Left ventricle myocardium inferior (tissue), 1 donor: ENCODE measurements at regions not wholly inside any gene's neighbourhood (a gene's known extent, or its start where the extent isn't known, plus 50 kb on each side); places are given as distances from the start of the nearest gene placed in this dataset.
"Not testable (repeated sequence)": the region's sequence is repeated elsewhere in the genome, so short reads cannot be mapped to it uniquely, and the experiment has no call there.

Experiments used
- DNase-seq: peaks from one replicate; pipeline ENCODE4 v3.0.0-alpha.2; 2020
- H3K27ac ChIP-seq: fragments of 200-600 bp; replicated peaks from 2 replicates; pipeline ENCODE4 v1.8.0; 2021
- H3K27me3 ChIP-seq: fragments of 200-600 bp; 2 replicates; pipeline ENCODE4 v1.8.0; 2021; ENCODE audit warnings: low read depth
- H3K36me3 ChIP-seq: fragments of 200-600 bp; 2 replicates; pipeline ENCODE4 v1.8.0; 2021
- H3K4me1 ChIP-seq: fragments of 200-600 bp; 2 replicates; pipeline ENCODE4 v1.8.0; 2021
- H3K4me3 ChIP-seq: fragments of 200-600 bp; 2 replicates; pipeline ENCODE4 v1.8.0; 2021; ENCODE audit warnings: mild to moderate bottlenecking, moderate library complexity
- H3K9me3 ChIP-seq: fragments of 200-600 bp; replicated peaks from 2 replicates; pipeline ENCODE4 v1.8.0; 2021
- CTCF ChIP-seq: fragments of 200-600 bp; IDR thresholded peaks from 2 replicates; pipeline ENCODE4 v1.8.0; 2021; ENCODE audit warnings: antibody characterized with exemption, mild to moderate bottlenecking, borderline replicate concordance
- intact Hi-C: fragments of 100-400 bp; cut with micrococcal nuclease; formaldehyde crosslinking; loops from one replicate; pipeline ENCODE4 v1.11.0; 2022
- donor health status: DM: no; HTN: yes; CAD: no; lungs with severe emphysema.

DNA sequence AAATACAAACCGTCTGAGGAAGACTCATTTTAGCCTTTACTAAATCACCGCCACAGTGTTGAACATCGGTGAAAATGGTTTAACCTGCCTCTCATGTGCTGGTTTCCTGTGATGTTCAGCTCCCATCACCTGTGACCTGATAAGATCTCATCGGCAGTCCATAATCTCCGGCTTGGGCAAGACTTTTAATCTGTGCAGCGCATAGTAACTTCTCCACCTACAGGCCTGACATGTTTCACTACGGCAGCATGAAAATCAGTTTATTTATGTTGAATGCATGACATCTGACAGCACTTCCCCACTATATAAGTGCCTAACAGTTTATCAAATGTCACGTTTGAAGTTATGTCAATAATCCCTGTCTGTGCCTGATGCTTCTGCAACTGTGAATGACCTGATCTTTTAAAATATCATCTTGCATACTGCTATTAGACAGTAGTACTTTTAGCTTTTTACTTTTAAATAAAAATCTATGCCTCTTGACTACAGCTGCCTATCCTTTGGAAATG is 1919.8 kb upstream of the AGA start:
- no peaks in the 10 kb centered on the region for H3K9me3 ChIP-seq
- H3K4me3 ChIP-seq: no peak overlapping the region
- no peak for TF ChIP-seq CTCF
- no peaks in the 10 kb centered on the region for H3K27me3 ChIP-seq
- no peaks in the 10 kb centered on the region for H3K36me3 ChIP-seq
- no peak overlapping the region for H3K27ac ChIP-seq
- H3K4me1 ChIP-seq: no peaks in the 10 kb centered on the region
- intact Hi-C loops: no loop called here
- no peak for DNase-seq

GRCh38 chr4:179365932-179366331 is 1923.7 kb upstream of the AGA start:
- intact Hi-C loops, H3K27ac ChIP-seq, H3K27me3 ChIP-seq, H3K4me1 ChIP-seq, H3K4me3 ChIP-seq, H3K36me3 ChIP-seq, DNase-seq, H3K9me3 ChIP-seq: not testable (repeated sequence)

- intact Hi-C loops: no loop called here
- DNase-seq: no peak
- Histone ChIP-seq H3K4me3 (no peak overlapping the region), H3K27ac (no peak overlapping the region), H3K4me1 (no peaks in the 10 kb centered on the region), H3K9me3 (peaks cover 7% of the 10 kb centered on the region), H3K36me3 (no peaks in the 10 kb centered on the region), H3K27me3 (no peaks in the 10 kb centered on the region)
- TF ChIP-seq CTCF: no peak
Observed at GRCh38 chr4:179372242-179372641, 1930.0 kb upstream of the AGA start.

DNA sequence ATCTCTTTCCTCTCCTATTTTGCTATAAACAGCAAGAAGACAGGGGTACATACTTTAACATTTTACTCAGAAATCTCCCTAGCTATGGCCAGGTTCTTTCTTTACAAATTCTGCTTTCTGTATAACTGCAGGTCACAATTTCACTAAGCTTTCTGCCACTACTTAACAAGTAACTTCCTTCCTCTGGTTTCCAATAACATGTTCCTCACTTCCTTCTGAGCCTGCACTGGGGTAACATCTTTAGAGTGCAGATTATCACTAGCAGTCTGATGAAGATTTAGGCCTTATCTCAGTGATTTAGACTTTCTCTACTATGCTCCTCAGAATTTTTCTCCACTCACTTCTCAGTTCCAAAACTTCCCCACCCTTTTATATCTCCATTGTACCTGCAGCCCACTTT is 1930.5 kb upstream of the AGA start:
- H3K27me3 ChIP-seq: no peaks in the 10 kb centered on the region
- H3K9me3 ChIP-seq: peaks cover 7% of the 10 kb centered on the region
- no peak for TF ChIP-seq CTCF
- DNase-seq: no peak
- H3K27ac ChIP-seq: no peak overlapping the region
- H3K4me3 ChIP-seq: no peak overlapping the region
- intact Hi-C loops: no loop called here
- no peaks in the 10 kb centered on the region for H3K4me1 ChIP-seq
- H3K36me3 ChIP-seq: no peaks in the 10 kb centered on the region

DNA sequence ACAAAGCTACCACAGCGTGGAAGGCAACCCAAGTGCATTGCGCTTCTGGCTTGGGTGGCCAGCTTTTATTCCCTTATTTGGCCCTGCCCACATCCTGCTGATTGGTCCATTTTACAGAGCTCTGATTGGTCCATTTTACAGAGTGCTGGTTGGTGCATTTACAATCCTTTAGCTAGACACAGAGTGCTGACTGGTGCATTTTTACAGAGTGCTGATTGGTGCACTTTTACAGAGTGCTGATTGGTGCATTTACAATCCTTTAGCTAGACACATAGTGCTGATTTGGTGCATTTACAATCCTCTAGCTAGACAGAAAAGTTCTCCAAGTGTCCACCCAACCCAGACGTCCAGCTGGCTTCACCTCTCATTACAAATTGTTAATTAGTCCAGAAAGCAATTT is 1936.6 kb upstream of the AGA start:
- DNase-seq, H3K4me3 ChIP-seq, H3K36me3 ChIP-seq, H3K4me1 ChIP-seq, H3K27me3 ChIP-seq, H3K27ac ChIP-seq, intact Hi-C loops: not testable (repeated sequence)
- peaks cover 21% of the 10 kb centered on the region for H3K9me3 ChIP-seq

GRCh38 chr4:179392787-179393186 is 1950.5 kb upstream of the AGA start:
- no peaks in the 10 kb centered on the region for H3K36me3 ChIP-seq
- H3K4me3 ChIP-seq: no peak overlapping the region
- H3K27me3 ChIP-seq: no peaks in the 10 kb centered on the region
- H3K27ac ChIP-seq: no peak overlapping the region
- TF ChIP-seq CTCF: no peak
- no peaks in the 10 kb centered on the region for H3K4me1 ChIP-seq
- peaks cover 15% of the 10 kb centered on the region for H3K9me3 ChIP-seq
- DNase-seq: no peak
- intact Hi-C loops: no loop called here

DNA sequence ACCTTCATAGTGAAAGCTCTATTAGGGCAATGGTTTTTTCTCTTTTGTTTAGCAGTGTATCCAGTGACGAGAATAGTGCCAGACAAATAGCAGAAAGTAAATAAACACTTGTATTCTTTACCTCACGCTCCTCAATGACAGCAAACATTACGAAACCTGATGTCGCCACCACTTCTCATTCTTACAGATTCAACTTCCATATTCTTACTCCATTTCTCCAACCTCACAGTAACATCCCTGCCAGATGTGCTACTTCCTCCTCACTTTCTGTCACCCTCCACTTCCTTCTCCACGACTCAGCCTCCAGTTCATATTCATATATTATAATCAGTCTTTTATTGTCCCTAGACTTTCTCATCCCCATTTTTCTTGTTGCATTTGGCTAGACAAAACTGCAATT is 1956.2 kb upstream of the AGA start:
- no peak for DNase-seq
- Histone ChIP-seq H3K4me1 (no peaks in the 10 kb centered on the region), H3K9me3 (peaks cover 15% of the 10 kb centered on the region), H3K27ac (no peak overlapping the region), H3K4me3 (no peak overlapping the region), H3K36me3 (no peaks in the 10 kb centered on the region), H3K27me3 (no peaks in the 10 kb centered on the region)
- intact Hi-C loops: no loop called here
- no peak for TF ChIP-seq CTCF
